GM19455 (cell line): ENCODE measurements at regions not wholly inside any gene's neighbourhood (a gene's known extent, or its start where the extent isn't known, plus 50 kb on each side); places are given as distances from the start of the nearest gene placed in this dataset.

ENCODE experiments used
- ATAC-seq: cut with Tn5 transposase; IDR thresholded peaks from one replicate; pipeline ENCODE4 v1.9.1; 2021; ENCODE audit not compliant: unreplicated experiment

- no peak for ATAC-seq
Observed at GRCh38 chr5:107154593-107154992, 516.1 kb downstream of the EFNA5 start.

- ATAC-seq: no peak
Observed at GRCh38 chr5:107153283-107153682, 517.5 kb downstream of the EFNA5 start.

GRCh38 chr5:107149243-107150005 lies 521.3 kb downstream of the EFNA5 start:
- peak; percentile 78 for ATAC-seq

DNA sequence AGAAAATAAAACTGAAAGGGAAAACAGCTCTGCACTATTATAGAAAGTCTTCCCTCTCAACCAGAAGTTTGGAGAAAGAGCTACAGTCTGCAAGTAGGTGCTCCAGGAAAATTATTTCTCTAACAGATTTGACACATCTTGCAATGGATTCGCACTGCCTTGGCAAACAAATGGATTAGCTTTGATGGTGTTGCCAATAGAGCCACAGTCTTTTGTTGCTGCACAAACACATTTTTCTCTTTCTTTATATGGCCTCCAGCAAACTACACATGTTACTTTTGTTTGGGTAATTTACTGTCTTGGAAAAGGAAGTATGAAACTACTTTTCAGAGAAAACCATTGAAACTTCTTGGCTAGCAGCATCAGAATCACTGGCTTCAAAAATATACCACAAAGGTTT lies 523.1 kb downstream of the EFNA5 start:
- no peak for ATAC-seq

GRCh38 chr5:107146901-107147300 lies 523.8 kb downstream of the EFNA5 start:
- ATAC-seq: no peak

GRCh38 chr5:107135391-107135790 lies 535.3 kb downstream of the EFNA5 start:
- ATAC-seq: no peak

DNA sequence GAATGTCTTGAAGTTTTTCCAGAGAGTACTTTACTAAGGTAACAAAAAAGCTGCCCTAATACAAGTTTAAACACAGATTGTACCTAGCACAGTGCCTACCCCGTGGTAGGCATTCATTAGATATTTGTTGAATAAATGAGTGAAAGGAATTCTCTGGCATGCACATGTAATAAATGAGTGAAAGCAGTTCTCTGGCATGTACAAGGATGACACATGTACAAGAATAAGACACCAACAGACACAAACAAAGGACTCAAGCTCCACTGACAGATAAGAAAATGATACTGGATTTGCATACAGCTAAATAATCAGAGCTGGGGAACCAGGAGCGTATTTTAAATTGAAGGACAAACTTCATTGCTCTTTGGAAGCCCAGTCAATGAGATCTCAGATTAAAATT lies 535.8 kb downstream of the EFNA5 start:
- ATAC-seq: no peak

- no peak for ATAC-seq
Observed at GRCh38 chr5:107129051-107129450, 541.7 kb downstream of the EFNA5 start.

- ATAC-seq: no peak
Observed at GRCh38 chr5:107127878-107128277, 542.9 kb downstream of the EFNA5 start.

DNA sequence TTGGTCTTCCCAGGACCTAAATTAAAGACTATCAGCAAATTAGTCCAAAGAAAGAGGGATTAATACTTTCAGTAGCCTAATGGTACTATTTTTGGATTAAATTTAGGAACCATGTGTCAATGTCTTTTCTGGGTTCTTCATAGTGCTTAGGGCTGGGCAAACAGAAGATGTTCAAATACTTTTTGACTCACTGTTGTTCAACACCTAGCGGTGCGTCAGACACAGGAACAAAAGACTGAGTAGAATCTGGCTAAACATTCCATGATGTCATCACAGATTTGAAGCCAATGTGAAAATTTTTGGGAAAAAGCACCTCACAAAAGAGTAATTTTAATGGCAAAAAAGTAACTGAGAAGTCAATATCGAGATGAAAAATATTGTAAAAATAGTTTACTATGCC lies 544.4 kb downstream of the EFNA5 start:
- ATAC-seq: no peak

DNA sequence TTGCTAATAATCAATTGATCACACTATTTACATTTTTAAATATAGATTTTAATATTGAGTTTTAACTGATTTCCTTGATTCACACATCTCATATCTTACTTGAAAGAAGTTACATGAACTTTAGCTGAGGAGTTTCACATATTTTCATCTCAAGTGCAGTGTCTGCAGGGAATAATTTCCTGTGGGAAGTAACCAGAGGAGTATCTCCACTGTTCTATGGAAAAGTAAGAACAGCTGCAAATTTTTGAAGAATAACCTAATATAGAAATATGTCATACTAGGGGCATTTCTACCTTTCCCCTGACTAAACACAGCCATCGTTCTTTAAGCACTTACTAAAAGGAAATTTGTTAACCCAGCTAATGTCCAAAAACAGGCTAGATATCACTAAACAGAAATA lies 546.4 kb downstream of the EFNA5 start:
- ATAC-seq: no peak

DNA sequence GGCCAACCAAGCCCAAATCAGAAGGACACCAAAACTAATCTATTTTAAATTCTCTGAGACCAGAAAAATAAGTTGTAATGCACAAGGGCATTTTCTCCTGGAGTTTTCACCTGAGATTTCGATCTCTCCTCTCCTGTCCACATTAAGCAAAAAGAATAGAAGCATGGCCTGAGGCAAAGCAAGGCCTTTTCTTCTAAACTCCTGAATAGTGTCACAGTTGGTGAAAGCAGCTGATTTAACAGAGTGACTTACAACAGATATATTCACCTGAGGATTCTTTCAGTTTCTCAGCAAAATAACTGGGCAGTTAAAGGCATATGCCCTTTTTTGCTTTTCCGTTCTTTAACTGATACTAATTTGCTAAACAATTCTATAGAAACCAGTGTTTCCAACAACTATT lies 547.7 kb downstream of the EFNA5 start:
- no peak for ATAC-seq

DNA sequence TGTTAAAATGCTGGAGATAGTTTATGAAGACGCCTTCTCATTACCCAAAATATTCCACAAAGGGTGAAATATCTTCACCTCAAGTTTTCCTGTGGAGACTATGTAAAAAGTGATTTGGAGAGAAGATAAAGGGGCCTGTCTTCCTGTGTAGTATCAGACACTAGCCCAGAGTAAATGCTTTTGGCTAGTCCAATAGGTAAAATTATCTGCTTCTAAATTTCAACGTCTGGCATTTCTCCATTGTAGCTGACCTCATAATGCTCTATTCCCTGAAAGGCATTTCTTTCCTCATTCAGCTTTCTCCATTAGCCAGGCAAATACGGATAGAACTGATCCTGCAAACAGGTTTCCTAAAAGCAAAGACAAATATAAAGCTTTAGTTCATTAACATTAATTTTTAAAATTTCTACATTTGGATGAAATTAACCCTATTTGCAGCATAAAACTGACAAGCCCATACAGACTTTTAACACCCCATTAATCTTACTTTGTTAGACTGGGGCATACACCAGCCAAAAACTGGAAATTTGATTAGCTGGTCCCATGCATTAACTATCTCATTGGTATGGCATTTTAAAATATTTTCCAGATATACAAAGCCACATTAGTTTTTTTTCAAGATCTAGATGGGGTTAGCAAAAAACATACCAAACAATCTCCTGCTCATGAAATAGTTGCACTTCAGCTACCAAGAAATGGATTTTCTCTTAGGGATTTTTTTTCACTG lies 548.8 kb downstream of the EFNA5 start:
- no peak for ATAC-seq

DNA sequence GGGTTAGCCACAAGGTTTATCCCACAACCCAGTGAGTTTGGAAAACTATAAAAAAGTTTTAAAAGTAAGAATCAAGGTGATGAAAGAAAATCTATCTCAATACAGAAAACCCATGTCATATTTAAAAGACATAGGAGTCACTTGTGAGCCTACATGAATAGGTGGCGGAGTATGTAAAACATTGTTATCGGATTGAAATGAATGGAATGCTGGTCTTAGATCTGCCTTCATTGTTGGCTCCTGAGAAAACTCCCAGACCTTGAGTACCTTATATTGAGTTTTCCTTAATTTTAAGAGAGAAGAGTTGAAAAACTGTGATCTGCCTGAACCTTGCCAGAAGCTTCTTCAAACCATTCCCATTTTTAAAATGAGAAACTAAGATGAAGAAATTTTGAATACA lies 551.1 kb downstream of the EFNA5 start:
- ATAC-seq: no peak

GRCh38 chr5:107118184-107119019 lies 552.3 kb downstream of the EFNA5 start:
- no peak for ATAC-seq

GRCh38 chr5:107112216-107112615 lies 558.5 kb downstream of the EFNA5 start:
- no peak for ATAC-seq

DNA sequence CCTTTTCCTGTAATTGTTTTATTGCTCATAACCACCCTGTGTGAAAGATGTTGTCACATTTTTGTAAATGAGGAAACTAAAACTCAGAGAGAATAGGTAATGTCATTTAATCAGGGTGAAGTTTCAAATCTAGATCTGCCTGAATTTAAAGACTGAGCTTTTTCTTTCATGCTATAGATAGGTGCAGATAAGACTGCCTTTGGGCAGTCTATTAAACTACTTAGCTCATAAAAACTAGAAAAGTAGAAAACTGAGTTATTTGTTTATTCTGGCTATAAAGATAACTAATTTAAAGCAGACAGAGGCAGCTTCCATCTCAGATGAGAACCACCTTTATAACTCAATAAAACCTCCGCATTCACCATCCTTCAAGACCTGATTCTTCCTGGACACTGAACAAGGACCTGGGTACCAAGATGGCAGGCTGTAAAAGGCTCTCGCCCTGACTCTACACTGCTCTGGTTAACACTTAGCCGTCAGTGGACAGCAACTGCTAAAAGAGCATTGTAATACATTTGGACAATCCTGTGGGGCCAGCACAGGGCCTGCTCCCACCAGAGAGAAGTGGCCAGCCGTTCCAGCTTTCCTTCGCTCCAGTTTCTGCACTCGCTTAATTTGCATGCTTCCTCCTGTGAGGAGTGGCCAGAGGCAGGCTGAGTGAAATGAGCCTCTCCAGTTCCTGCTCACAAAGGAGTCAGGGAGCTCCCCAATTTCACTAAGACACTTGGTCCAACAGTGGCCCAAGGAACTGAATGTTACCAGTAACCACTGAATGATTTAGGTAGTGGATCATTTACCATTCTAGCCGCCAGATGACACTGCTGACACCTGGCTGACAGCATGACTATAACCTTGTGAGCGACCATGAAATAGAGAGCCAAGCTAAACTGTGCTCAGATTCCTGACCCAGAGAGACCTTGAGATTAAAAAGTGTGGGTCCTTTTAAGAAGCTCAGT lies 566.4 kb downstream of the EFNA5 start:
- peak; percentile 73 for ATAC-seq

GRCh38 chr5:107103522-107103921 lies 567.2 kb downstream of the EFNA5 start:
- ATAC-seq: no peak

DNA sequence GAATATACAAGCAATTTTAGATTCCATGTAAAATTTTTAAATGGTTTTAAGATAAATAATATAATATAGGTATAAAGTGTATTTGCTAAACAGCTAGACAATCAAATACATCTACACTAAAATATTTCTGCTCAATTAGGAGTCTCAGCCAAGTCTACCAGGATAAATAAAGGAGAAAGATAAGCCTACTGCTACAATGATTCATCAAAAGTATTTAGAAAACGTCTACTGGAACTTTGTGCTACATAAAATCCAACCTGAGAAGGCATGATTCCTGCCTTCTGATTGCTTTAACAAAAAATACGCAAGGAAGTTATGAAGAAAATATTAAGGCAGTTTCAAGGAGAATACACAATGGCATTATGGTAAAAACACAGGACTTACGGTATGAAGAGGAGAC lies 570.6 kb downstream of the EFNA5 start:
- ATAC-seq: no peak

GRCh38 chr5:107099506-107099905 lies 571.2 kb downstream of the EFNA5 start:
- ATAC-seq: no peak

DNA sequence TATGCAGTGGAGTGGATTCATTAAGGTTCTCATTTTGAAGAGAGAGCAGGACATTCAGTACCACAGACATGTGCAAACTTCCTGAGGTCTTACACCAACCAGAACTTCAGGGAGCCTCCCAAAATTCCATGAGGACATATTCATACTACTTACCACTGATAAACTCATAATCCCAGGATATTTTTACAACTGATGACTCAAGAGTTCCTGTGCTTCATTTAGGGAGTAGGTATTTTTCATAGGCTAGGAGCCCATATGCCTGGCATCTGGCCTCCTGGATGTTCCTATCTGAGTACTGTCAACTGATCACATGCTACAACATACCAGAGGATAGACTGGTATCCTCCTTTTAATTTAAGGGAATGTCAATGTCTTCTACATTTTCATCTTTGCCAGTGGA lies 578.0 kb downstream of the EFNA5 start:
- no peak for ATAC-seq
